Activated T-helper 2 cell treated with anti-CD3 and anti-CD28 coated beads, Interferon-gamma antibody, Interleukin-2, Interleukin-4, amounts not matched to agents 10 μg/mL and 5 μg/mL and 100 μg/mL, durations not matched to agents 14 hours and 24 hours and 36 hours (primary cell): ENCODE measurements at regions not wholly inside any gene's neighbourhood (a gene's known extent, or its start where the extent isn't known, plus 50 kb on each side); places are given as distances from the start of the nearest gene placed in this dataset.

Experiments used
- DNase-seq: peaks from one replicate; pipeline ENCODE4 v3.0.0; 2021; ENCODE audit warnings: low spot score
- H3K27ac Mint-ChIP-seq: one replicate; pipeline ENCODE4 v1.8.0; 2021; ENCODE audit warnings: mixed read lengths
- H3K27me3 Mint-ChIP-seq: one replicate; pipeline ENCODE4 v1.8.0; 2021; ENCODE audit warnings: low read depth, mixed read lengths
- H3K36me3 Mint-ChIP-seq: one replicate; pipeline ENCODE4 v1.8.0; 2021; ENCODE audit warnings: low read depth, mixed read lengths
- H3K4me1 Mint-ChIP-seq: one replicate; pipeline ENCODE4 v1.8.0; 2021; ENCODE audit warnings: low read depth, mixed read lengths
- H3K4me3 Mint-ChIP-seq: one replicate; pipeline ENCODE4 v1.8.0; 2021; ENCODE audit warnings: low read depth, mild to moderate bottlenecking, moderate library complexity, mixed read lengths
- H3K9me3 Mint-ChIP-seq: one replicate; pipeline ENCODE4 v1.8.0; 2021; ENCODE audit warnings: mixed read lengths
- intact Hi-C: fragments of 100-400 bp; cut with micrococcal nuclease; formaldehyde crosslinking; loops from one replicate; pipeline ENCODE4 v1.15.1; 2023

GRCh38 chr22:47591016-47591415 is 828.6 kb downstream of the TBC1D22A start:
- no peak overlapping the region for H3K4me3 Mint-ChIP-seq
- H3K27me3 Mint-ChIP-seq = no peaks in the 10 kb centered on the region
- no peak for DNase-seq

DNA sequence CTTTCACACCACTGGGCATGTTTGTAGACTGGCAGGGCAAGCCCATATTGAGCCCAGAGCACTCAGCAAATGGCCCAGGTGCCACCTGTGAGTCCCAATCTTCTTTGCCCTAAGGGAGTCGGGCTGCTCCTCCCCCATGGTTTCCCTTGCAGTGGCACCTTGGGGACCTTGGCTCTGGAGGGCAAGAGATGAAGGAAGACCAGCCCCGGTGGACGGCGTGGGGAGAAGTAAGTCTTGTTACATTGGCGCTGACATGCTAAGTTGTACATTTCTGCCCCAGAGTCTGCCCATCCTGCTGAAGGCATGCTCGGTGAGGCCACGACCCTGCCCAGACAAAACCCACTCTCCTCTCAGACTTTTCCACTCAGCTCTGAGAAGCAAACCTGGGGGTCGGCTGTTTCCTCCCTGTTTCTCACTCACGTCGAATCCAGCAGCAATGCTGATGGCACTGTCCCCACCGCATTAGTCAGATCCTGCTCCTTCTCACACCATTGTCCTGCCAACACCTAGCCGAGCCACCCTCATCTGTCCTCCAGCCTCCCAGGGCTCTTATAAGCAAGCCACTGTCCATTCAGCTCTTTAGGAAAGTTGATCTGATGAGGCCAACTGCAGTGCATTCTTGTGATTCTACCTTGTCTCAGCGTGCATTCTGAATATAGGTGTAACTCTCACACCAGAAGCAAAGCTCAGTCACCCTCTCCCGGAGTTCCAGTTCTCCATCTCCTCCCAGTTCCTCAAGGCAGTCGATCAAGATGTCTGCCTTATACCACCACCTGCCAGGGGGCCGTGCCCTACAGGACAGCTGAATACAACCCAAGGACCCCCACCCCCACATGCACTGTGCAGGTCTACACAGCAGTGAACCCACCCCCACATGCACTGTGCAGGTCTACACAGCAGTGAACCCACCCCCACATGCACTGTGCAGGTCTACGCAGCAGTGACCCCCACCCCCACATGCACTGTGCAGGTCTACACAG is 827.1 kb downstream of the TBC1D22A start:
- Mint-ChIP-seq H3K36me3 (no peaks in the 10 kb centered on the region), H3K27ac (no peak overlapping the region), H3K4me1 (no peaks in the 10 kb centered on the region), H3K27me3 (no peaks in the 10 kb centered on the region), H3K9me3 (peaks cover 7% of the 10 kb centered on the region), H3K4me3 (no peak overlapping the region)
- intact Hi-C loops = no loop called here
- no peak for DNase-seq

More at GRCh38 chr22:47591016-47591415, 828.6 kb downstream of the TBC1D22A start:
- Mint-ChIP-seq H3K27ac (no peak overlapping the region), H3K4me1 (no peaks in the 10 kb centered on the region), H3K36me3 (no peaks in the 10 kb centered on the region), H3K9me3 (no peaks in the 10 kb centered on the region)
- intact Hi-C loops = no loop called here

GRCh38 chr22:47588578-47588960 is 826.1 kb downstream of the TBC1D22A start:
- no peak overlapping the region for H3K27ac Mint-ChIP-seq
- intact Hi-C loops = no loop called here
- DNase-seq = no peak
- no peaks in the 10 kb centered on the region for H3K27me3 Mint-ChIP-seq
- no peaks in the 10 kb centered on the region for H3K4me1 Mint-ChIP-seq
- peaks cover 11% of the 10 kb centered on the region for H3K9me3 Mint-ChIP-seq
- H3K4me3 Mint-ChIP-seq = no peak overlapping the region
- H3K36me3 Mint-ChIP-seq = no peaks in the 10 kb centered on the region

- Mint-ChIP-seq H3K9me3 (peaks cover 12% of the 10 kb centered on the region), H3K27ac (no peak overlapping the region), H3K36me3 (no peaks in the 10 kb centered on the region), H3K27me3 (no peaks in the 10 kb centered on the region), H3K4me3 (no peak overlapping the region), H3K4me1 (no peaks in the 10 kb centered on the region)
- intact Hi-C loops = no loop called here
- no peak for DNase-seq
Observed at GRCh38 chr22:47587861-47588577, 825.6 kb downstream of the TBC1D22A start.

- intact Hi-C loops = no loop called here
- H3K9me3 Mint-ChIP-seq = peaks cover 12% of the 10 kb centered on the region
- no peak overlapping the region for H3K4me3 Mint-ChIP-seq
- DNase-seq = no peak
- no peaks in the 10 kb centered on the region for H3K27me3 Mint-ChIP-seq
- no peaks in the 10 kb centered on the region for H3K4me1 Mint-ChIP-seq
- H3K36me3 Mint-ChIP-seq = no peaks in the 10 kb centered on the region
- no peak overlapping the region for H3K27ac Mint-ChIP-seq
Observed at GRCh38 chr22:47587361-47587760, 824.9 kb downstream of the TBC1D22A start.

GRCh38 chr22:47586946-47587345 is 824.5 kb downstream of the TBC1D22A start:
- intact Hi-C loops = no loop called here
- peaks cover 12% of the 10 kb centered on the region for H3K9me3 Mint-ChIP-seq
- H3K4me1 Mint-ChIP-seq = no peaks in the 10 kb centered on the region
- no peak overlapping the region for H3K27ac Mint-ChIP-seq
- no peaks in the 10 kb centered on the region for H3K27me3 Mint-ChIP-seq
- DNase-seq = no peak
- H3K4me3 Mint-ChIP-seq = no peak overlapping the region
- H3K36me3 Mint-ChIP-seq = no peaks in the 10 kb centered on the region

DNA sequence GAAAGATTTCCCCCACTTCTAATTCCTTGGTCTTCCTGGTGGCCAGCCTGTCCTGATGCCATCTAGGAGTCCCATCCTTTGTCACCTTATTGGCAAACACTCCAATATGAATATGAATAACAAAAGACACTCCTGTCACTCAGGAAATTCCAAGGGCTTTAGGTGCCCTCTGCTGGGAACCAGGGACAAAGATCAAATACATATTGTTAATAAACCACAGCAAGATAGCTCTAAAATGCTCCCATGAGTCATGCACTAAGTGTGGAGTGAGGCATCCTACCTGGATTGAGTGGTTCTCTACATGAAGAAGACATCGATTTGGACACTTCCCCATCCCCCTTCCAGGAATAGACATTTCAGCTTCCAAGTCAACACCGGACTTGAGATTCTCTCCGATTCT is 823.6 kb downstream of the TBC1D22A start:
- Mint-ChIP-seq H3K36me3 (no peaks in the 10 kb centered on the region), H3K27me3 (no peaks in the 10 kb centered on the region), H3K9me3 (peaks cover 17% of the 10 kb centered on the region), H3K4me3 (no peak overlapping the region), H3K27ac (no peak overlapping the region), H3K4me1 (no peaks in the 10 kb centered on the region)
- DNase-seq = no peak
- intact Hi-C loops = no loop called here

DNA sequence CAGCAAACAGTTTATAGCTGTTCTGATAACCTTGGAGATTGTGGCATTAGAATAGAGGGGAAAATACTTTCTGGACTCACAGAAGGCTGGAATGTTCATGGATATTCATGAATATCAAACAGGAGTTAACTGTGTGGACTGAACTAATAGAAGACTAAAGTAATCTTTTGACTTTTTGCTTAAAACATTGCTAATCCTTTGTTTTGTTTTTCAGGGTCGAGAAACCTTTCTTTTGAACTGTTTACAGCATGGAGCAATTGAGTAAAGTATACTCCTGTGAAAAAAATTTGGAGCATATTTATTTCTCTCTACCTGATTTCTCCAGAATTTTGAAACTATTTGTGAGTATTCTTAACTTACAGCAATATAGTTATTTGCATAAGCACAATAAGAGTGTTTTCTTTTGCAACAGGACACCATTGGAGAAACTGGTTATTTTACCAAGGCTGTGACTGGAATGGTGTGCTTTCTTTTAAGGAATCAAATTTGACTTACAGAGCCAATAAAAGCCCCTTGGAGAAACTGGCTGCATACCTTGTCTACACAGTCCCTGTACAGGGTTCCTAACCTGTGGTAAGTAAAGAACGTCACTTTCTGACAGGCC is 821.6 kb downstream of the TBC1D22A start:
- Mint-ChIP-seq H3K9me3 (peaks cover 17% of the 10 kb centered on the region), H3K4me3 (no peak overlapping the region), H3K4me1 (no peaks in the 10 kb centered on the region), H3K36me3 (no peaks in the 10 kb centered on the region), H3K27ac (no peak overlapping the region), H3K27me3 (no peaks in the 10 kb centered on the region)
- intact Hi-C loops = no loop called here
- DNase-seq = no peak

DNA sequence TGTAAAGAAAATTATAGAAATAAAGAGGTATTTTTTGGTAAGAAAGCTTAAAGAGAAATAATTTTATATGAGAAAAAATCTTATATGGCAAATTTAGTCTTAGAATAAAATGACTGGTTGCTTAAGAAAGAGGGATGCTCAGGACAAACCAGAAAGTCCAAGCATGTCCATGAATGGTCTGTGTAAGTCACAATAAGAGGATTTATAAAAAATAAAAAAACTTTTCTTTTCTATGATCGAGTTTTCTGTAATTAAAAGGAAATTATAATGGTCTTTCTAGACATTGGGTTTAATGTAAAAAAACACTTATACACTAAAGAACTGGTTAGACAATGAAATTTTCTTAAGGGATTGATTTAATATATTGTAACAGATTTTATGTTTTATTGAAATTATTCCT is 819.6 kb downstream of the TBC1D22A start:
- intact Hi-C loops = no loop called here
- no peak for DNase-seq
- Mint-ChIP-seq H3K4me3 (no peak overlapping the region), H3K4me1 (no peaks in the 10 kb centered on the region), H3K9me3 (peaks cover 17% of the 10 kb centered on the region), H3K36me3 (no peaks in the 10 kb centered on the region), H3K27me3 (no peaks in the 10 kb centered on the region), H3K27ac (no peak overlapping the region)

DNA sequence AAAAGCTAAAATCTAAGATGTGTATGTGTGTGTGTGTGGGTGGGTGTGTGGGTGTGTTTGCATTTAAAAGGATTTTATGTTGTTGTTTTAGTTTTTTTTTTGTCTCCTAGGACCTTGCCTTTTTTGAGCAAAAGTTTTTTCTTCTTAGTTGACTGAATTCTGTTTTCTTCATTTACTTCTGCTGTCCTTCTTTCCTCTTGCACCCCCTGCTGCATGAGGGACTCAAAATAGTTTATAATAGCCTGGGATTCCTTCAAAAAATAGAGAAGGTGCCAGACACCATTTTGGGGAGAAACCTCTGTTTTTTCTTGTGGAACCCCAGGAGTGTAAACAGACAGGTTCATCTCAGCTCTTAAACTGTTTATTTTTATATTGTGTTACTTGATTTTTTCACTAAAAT is 817.7 kb downstream of the TBC1D22A start:
- no peak overlapping the region for H3K4me3 Mint-ChIP-seq
- no peaks in the 10 kb centered on the region for H3K27me3 Mint-ChIP-seq
- H3K36me3 Mint-ChIP-seq = no peaks in the 10 kb centered on the region
- intact Hi-C loops = no loop called here
- H3K4me1 Mint-ChIP-seq = no peaks in the 10 kb centered on the region
- DNase-seq = no peak
- H3K9me3 Mint-ChIP-seq = peaks cover 16% of the 10 kb centered on the region
- H3K27ac Mint-ChIP-seq = no peak overlapping the region

DNA sequence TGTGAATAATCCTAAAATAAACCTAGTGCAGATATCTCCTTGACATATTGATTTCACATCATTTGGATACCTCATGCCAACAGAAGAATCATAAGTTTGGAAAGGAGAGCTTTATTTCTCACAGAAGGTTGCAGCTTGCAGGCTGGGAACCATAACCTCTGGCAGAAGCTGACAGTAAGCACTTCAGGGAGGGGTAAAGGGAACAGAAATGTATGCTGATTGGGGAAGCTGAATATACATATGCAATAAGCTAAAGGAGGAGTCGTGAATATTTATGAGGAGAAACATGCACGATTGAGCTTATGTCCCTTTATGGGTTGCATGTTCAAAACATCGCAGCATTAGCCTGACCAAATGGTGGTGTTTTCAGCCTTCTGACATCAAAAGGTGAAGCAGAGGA is 814.5 kb downstream of the TBC1D22A start:
- H3K27ac Mint-ChIP-seq = no peak overlapping the region

DNA sequence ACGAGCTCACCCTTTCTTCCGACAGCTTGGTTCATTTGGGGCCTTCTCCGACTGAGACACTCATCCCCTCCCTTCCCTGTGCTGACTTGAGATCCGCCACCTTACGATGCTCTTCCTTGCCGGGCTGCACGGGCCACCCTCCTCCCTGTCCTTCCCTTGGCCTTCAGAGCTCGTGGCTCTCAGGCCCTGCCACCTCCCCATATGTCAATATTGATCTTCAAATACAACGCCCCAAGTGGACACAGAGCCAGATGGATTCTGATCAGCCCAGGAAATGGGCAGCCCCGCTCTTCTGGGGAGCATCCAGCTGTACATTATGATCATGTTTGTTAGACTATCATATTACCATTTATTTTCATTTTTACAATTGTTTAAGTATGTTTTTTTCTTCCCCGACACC is 812.8 kb downstream of the TBC1D22A start:
- H3K4me1 Mint-ChIP-seq = no peaks in the 10 kb centered on the region
- no peak overlapping the region for H3K4me3 Mint-ChIP-seq
- no peaks in the 10 kb centered on the region for H3K36me3 Mint-ChIP-seq
- intact Hi-C loops = no loop called here
- H3K27me3 Mint-ChIP-seq = no peaks in the 10 kb centered on the region
- H3K27ac Mint-ChIP-seq = no peak overlapping the region
- no peak for DNase-seq
- H3K9me3 Mint-ChIP-seq = no peaks in the 10 kb centered on the region

More for the DNA sequence above, 814.5 kb downstream of the TBC1D22A start:
- intact Hi-C loops = no loop called here
- Mint-ChIP-seq H3K36me3 (no peaks in the 10 kb centered on the region), H3K4me3 (no peak overlapping the region), H3K4me1 (no peaks in the 10 kb centered on the region), H3K27me3 (no peaks in the 10 kb centered on the region), H3K9me3 (peaks cover 5% of the 10 kb centered on the region)
- no peak for DNase-seq

DNA sequence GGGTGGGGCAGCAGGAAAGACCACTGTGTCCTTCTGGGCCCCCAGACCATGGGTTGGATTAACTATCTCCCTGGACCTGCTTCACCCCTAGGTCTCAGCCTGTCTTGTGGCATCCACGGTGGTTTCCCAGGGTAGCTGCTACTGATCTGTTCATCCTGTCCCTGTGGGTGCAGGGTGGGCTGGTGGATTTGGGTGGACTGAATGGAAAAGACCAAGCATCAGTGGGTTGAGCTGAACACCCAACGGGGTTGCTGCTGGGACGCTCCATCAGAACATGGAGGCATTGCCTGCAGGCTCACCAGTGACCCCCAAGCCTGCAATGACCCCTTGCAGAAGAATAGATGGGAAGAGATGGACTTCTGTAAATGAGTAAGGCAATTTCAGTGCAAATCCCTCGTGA is 812.1 kb downstream of the TBC1D22A start:
- no peaks in the 10 kb centered on the region for H3K27me3 Mint-ChIP-seq
- H3K4me3 Mint-ChIP-seq = no peak overlapping the region
- no peaks in the 10 kb centered on the region for H3K9me3 Mint-ChIP-seq
- no peak for DNase-seq
- intact Hi-C loops = no loop called here
- no peak overlapping the region for H3K27ac Mint-ChIP-seq
- no peaks in the 10 kb centered on the region for H3K4me1 Mint-ChIP-seq
- H3K36me3 Mint-ChIP-seq = no peaks in the 10 kb centered on the region
